ENCODE measurements at regions not wholly inside any gene's neighbourhood (a gene's known extent, or its start where the extent isn't known, plus 50 kb on each side); places are given as distances from the start of the nearest gene placed in this dataset.

DNA sequence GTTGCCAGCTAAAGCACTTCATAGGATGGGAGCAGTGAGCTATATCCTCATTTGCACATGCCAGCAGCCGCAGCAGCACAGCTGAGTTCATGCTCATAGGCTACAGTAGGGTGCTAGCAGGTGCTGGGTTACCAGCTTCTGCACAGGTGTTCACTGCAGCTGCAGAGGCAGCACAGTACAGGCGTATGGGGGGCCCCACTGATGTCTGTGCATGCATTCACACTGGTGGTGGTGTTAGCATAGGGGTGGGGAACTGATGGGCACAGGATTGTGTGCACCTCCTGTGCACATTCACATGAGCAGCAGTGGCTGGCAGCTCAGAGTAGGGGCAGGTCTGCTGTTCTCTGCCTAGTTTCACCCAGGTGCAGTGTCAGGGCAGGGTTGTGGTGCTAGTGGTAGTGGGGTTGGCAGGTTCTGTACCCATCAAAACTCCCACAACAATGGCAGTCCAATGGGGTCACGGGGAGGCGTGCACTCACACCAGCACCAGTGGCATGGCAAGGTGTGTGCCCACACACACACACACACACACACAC, 58.9 kb upstream of the IRAK1BP1 start:
- TF ChIP-seq EZH2 (IDR thresholded peaks at IDR 0.05; ENCODE audit: low read length, missing control alignments): no peak
- TF ChIP-seq, protein P1, sequence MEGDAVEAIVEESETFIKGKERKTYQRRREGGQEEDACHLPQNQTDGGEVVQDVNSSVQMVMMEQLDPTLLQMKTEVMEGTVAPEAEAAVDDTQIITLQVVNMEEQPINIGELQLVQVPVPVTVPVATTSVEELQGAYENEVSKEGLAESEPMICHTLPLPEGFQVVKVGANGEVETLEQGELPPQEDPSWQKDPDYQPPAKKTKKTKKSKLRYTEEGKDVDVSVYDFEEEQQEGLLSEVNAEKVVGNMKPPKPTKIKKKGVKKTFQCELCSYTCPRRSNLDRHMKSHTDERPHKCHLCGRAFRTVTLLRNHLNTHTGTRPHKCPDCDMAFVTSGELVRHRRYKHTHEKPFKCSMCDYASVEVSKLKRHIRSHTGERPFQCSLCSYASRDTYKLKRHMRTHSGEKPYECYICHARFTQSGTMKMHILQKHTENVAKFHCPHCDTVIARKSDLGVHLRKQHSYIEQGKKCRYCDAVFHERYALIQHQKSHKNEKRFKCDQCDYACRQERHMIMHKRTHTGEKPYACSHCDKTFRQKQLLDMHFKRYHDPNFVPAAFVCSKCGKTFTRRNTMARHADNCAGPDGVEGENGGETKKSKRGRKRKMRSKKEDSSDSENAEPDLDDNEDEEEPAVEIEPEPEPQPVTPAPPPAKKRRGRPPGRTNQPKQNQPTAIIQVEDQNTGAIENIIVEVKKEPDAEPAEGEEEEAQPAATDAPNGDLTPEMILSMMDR (conservative IDR thresholded peaks at IDR 0.05 in 1 of 2, IDR thresholded peaks at IDR 0.05 in 1 of 2; ENCODE audit: low read depth in 1 of 2, low read length in 2 of 2): no peak
- H3K79me2 ChIP-seq (ENCODE audit: control insufficient read depth, insufficient read depth, low read length): no peaks in the 10 kb centered on the region

DNA sequence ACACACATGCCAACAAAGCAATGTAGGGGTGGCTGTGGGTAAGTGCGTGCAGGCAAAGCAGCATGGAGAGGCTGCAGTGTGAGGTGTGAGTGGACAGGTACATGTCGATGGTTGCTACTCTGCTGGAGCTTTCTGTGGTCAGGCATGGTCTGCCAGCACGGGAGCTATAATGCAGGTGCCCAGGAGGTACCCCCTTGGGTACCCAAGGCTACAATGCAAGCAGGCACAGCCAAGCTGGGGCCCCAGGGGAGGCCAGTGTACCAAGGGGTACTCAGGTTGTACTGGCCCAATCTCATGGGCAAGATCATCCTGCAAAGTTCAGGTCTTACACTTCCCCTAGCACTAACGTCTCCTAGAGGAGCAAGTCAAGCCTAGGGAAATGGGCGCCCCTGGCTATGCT, 58.4 kb upstream of the IRAK1BP1 start:
- H3K4me3 ChIP-seq (replicated peaks in 1 of 4; ENCODE audit: control extremely low read depth in 1 of 4, insufficient read depth in 1 of 4, low read depth in 3 of 4, low read length in 4 of 4): no peak overlapping the region
- no peak overlapping the region for H3K9ac ChIP-seq (ENCODE audit: insufficient read depth, low read length)
- H3K79me2 ChIP-seq (ENCODE audit: control insufficient read depth, insufficient read depth, low read length): no peaks in the 10 kb centered on the region
- no peaks in the 10 kb centered on the region for H3K27me3 ChIP-seq (ENCODE audit: control insufficient read depth, insufficient read depth, low read length)
- H3K9me3 ChIP-seq (ENCODE audit: control insufficient read depth, insufficient read depth, low read depth, low read length): no peaks in the 10 kb centered on the region
- no peak overlapping the region for H3K27ac ChIP-seq (ENCODE audit: insufficient read depth, low read length)
- no peak for DNase-seq (ENCODE audit: low read depth in 2 of 2)
- H2AFZ ChIP-seq (ENCODE audit: low read length): no peak overlapping the region
- H4K20me1 ChIP-seq (ENCODE audit: control insufficient read depth, extremely low read depth, insufficient read depth, low read length): no peaks in the 10 kb centered on the region
- no peak overlapping the region for H3K4me2 ChIP-seq (ENCODE audit: extremely low read depth, insufficient read depth, low read length)
- H3K4me1 ChIP-seq (ENCODE audit: control insufficient read depth, extremely low read depth, insufficient read depth, low read length): no peaks in the 10 kb centered on the region
- no peaks in the 10 kb centered on the region for H3K36me3 ChIP-seq (ENCODE audit: control insufficient read depth, insufficient read depth, low read length)
- TF ChIP-seq EZH2 (IDR thresholded peaks at IDR 0.05; ENCODE audit: low read length, missing control alignments): no peak
- TF ChIP-seq, protein P1 (conservative IDR thresholded peaks at IDR 0.05 in 1 of 2, IDR thresholded peaks at IDR 0.05 in 1 of 2; ENCODE audit: low read depth in 1 of 2, low read length in 2 of 2): no peak

More for the DNA sequence above, 58.9 kb upstream of the IRAK1BP1 start:
- H4K20me1 ChIP-seq (ENCODE audit: control insufficient read depth, extremely low read depth, insufficient read depth, low read length): no peaks in the 10 kb centered on the region
- H3K4me1 ChIP-seq (ENCODE audit: control insufficient read depth, extremely low read depth, insufficient read depth, low read length): no peaks in the 10 kb centered on the region
- H2AFZ ChIP-seq (ENCODE audit: low read length): no peak overlapping the region
- H3K27ac ChIP-seq (ENCODE audit: insufficient read depth, low read length): no peak overlapping the region
- H3K27me3 ChIP-seq (ENCODE audit: control insufficient read depth, insufficient read depth, low read length): no peaks in the 10 kb centered on the region
- no peaks in the 10 kb centered on the region for H3K9me3 ChIP-seq (ENCODE audit: control insufficient read depth, insufficient read depth, low read depth, low read length)
- no peak overlapping the region for H3K4me2 ChIP-seq (ENCODE audit: extremely low read depth, insufficient read depth, low read length)
- no peak for DNase-seq (ENCODE audit: low read depth in 2 of 2)
- no peaks in the 10 kb centered on the region for H3K36me3 ChIP-seq (ENCODE audit: control insufficient read depth, insufficient read depth, low read length)
- H3K9ac ChIP-seq (ENCODE audit: insufficient read depth, low read length): no peak overlapping the region
- no peak overlapping the region for H3K4me3 ChIP-seq (replicated peaks in 1 of 4; ENCODE audit: control extremely low read depth in 1 of 4, insufficient read depth in 1 of 4, low read depth in 3 of 4, low read length in 4 of 4)

DNA sequence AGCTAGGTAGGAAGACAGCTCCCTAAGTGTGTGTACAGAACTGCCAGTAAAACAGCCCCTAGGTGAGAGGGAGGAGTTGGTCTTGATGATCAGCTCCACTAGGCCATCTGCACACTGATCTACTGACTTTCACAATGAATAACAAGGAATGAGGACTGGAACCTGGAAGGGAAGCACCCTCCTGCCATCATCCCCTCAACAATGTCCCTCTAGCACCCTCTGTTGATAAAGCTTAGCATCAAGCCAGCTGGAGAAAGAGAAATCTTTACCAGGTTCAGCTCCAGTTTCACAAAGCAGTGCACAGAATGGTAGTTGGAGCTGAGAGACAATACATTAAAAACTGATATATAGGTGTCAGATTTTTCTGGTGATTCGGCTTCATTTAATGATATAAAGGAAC, 57.2 kb upstream of the IRAK1BP1 start:
- no peaks in the 10 kb centered on the region for H3K36me3 ChIP-seq (ENCODE audit: control insufficient read depth, insufficient read depth, low read length)
- no peak overlapping the region for H3K9ac ChIP-seq (ENCODE audit: insufficient read depth, low read length)
- peak; percentile 3 to 53 for DNase-seq (ENCODE audit: low read depth in 2 of 2)
- TF ChIP-seq, protein P1 (conservative IDR thresholded peaks at IDR 0.05 in 1 of 2, IDR thresholded peaks at IDR 0.05 in 1 of 2; ENCODE audit: low read depth in 1 of 2, low read length in 2 of 2): peak; percentile 15 to 54
- TF ChIP-seq EZH2 (IDR thresholded peaks at IDR 0.05; ENCODE audit: low read length, missing control alignments): no peak
- no peak overlapping the region for H2AFZ ChIP-seq (ENCODE audit: low read length)
- H3K4me1 ChIP-seq (ENCODE audit: control insufficient read depth, extremely low read depth, insufficient read depth, low read length): no peaks in the 10 kb centered on the region
- H3K27ac ChIP-seq (ENCODE audit: insufficient read depth, low read length): no peak overlapping the region
- no peaks in the 10 kb centered on the region for H3K79me2 ChIP-seq (ENCODE audit: control insufficient read depth, insufficient read depth, low read length)
- H4K20me1 ChIP-seq (ENCODE audit: control insufficient read depth, extremely low read depth, insufficient read depth, low read length): no peaks in the 10 kb centered on the region
- no peak overlapping the region for H3K4me2 ChIP-seq (ENCODE audit: extremely low read depth, insufficient read depth, low read length)
- H3K27me3 ChIP-seq (ENCODE audit: control insufficient read depth, insufficient read depth, low read length): no peaks in the 10 kb centered on the region
- no peaks in the 10 kb centered on the region for H3K9me3 ChIP-seq (ENCODE audit: control insufficient read depth, insufficient read depth, low read depth, low read length)
- H3K4me3 ChIP-seq (replicated peaks in 1 of 4; ENCODE audit: control extremely low read depth in 1 of 4, insufficient read depth in 1 of 4, low read depth in 3 of 4, low read length in 4 of 4): no peak overlapping the region

Measured in fibroblast of lung (primary cell).